ENCODE measurements at regions not wholly inside any gene's neighbourhood (a gene's known extent, or its start where the extent isn't known, plus 50 kb on each side); places are given as distances from the start of the nearest gene placed in this dataset.

DNA sequence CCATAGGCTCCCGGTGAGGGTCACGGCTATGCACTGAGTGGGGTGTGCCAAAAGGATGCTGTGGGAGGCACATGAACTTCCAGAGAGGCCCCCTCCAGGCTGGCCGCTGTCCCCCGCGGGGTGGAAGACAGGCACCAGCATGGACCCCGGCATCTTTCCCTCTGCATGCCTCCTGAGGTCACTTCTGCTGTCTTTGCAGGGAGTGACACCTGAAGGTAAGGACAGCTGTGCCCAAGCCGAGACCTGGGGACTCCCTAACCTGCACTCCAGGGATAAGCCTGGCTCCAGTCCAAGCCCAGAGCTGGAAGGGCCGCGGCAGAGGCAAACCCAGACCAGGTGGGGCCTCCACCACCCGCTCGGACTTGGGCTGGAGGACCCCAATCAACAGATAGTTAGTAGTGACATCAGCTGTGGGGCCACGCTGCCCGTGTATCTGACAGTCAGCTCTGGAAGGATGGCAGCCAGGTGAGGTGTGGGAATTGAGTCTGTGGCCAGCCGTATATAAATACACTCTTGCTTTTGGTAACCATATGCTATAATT, 340.7 kb upstream of the MKI67 start:
- in situ Hi-C loops (cut with HindIII; ENCODE audit: extremely low pct_ligation_motif_present, low pct_unique_long_range_greater_than_20kb) = no loop called here
- Histone ChIP-seq H4K20me1 (ENCODE audit: insufficient read depth, low read length) (no peaks in the 10 kb centered on the region), H3K4me1 (ENCODE audit: insufficient read depth, low read length) (no peaks in the 10 kb centered on the region), H2AFZ (ENCODE audit: low read length) (no peak overlapping the region), H3K27ac (ENCODE audit: extremely low read length, insufficient read depth, low read length) (no peak overlapping the region), H3K9ac (ENCODE audit: insufficient read depth, low read depth, low read length) (no peak overlapping the region), H3K79me2 (ENCODE audit: insufficient read depth, low read length) (no peaks in the 10 kb centered on the region), H3K27me3 (ENCODE audit: control insufficient read depth in 1 of 2, insufficient read depth in 2 of 2, low read length in 2 of 2) (peaks cover 1 to 21% of the 10 kb centered on the region in 2 experiments; a peak in 3 of 5 replicates), H3K9me3 (ENCODE audit: low read length) (no peaks in the 10 kb centered on the region), H3K36me3 (replicated peaks in 1 of 2; ENCODE audit: control insufficient read depth in 1 of 2, insufficient read depth in 2 of 2, low read length in 2 of 2) (no peaks in the 10 kb centered on the region), H3K4me2 (ENCODE audit: low read depth, low read length) (no peak overlapping the region), H3K4me3 (replicated peaks in 1 of 3; ENCODE audit: insufficient read depth in 1 of 3, low read depth in 2 of 3, low read length in 3 of 3) (no peak overlapping the region)
- ChIA-PET POLR2A (no interaction called here), CTCF (ENCODE audit: low intra/inter-chr PET ratio, low total read pairs) (no interaction called here)
- TF ChIP-seq, protein P1, sequence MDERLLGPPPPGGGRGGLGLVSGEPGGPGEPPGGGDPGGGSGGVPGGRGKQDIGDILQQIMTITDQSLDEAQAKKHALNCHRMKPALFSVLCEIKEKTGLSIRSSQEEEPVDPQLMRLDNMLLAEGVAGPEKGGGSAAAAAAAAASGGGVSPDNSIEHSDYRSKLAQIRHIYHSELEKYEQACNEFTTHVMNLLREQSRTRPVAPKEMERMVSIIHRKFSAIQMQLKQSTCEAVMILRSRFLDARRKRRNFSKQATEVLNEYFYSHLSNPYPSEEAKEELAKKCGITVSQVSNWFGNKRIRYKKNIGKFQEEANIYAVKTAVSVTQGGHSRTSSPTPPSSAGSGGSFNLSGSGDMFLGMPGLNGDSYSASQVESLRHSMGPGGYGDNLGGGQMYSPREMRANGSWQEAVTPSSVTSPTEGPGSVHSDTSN (CRISPR knock-in tag; IDR thresholded peaks at IDR 0.05) = no peak
- TF ChIP-seq RXRB (CRISPR knock-in tag; IDR thresholded peaks at IDR 0.05; ENCODE audit: borderline replicate concordance) = no peak
- TF ChIP-seq KMT2B (CRISPR knock-in tag; IDR thresholded peaks at IDR 0.05) = no peak
- BruUV-seq (replicated peaks) = no TSS peak
- intact Hi-C loops (cut with micrococcal nuclease; ENCODE audit: unreplicated experiment) = no loop called here
- ATAC-seq (no peak), FAIRE-seq (no peak), DNase-seq (ENCODE audit: low spot score) (no peak)
- 11% methylated on average over 3 of the region's 14 CpGs for WGBS (ENCODE audit: low lambda C conversion rate)

DNA sequence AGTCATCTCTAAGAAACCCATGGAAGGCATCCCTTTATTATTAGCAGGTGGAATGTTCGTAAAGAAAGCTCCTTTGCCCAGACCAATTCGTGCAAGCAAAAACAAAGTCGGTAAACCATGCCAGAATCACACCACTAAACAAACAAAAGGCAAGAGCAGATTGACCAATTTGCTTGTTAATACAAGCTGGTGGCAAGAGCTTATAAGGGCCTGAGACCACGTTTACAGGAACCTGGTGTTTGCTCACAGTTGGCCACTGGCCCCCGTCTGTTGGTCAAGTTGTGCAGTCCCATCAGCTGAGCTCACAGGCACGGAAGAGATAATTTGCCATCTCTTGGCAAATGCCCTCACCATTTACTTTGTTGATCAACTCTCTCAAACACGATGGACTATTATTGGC, 342.2 kb upstream of the MKI67 start:
- in situ Hi-C loops (cut with HindIII; ENCODE audit: extremely low pct_ligation_motif_present, low pct_unique_long_range_greater_than_20kb) = no loop called here
- no peaks in the 10 kb centered on the region for H3K9me3 ChIP-seq (ENCODE audit: low read length)
- WGBS (ENCODE audit: low lambda C conversion rate) = 2% methylated on average over 4 of the region's 7 CpGs
- ATAC-seq = no peak
- H3K9ac ChIP-seq (ENCODE audit: insufficient read depth, low read depth, low read length) = no peak overlapping the region
- intact Hi-C loops (cut with micrococcal nuclease; ENCODE audit: unreplicated experiment) = no loop called here
- no peaks in the 10 kb centered on the region for H4K20me1 ChIP-seq (ENCODE audit: insufficient read depth, low read length)
- H3K4me3 ChIP-seq (replicated peaks in 1 of 3; ENCODE audit: insufficient read depth in 1 of 3, low read depth in 2 of 3, low read length in 3 of 3) = no peak overlapping the region
- CTCF ChIA-PET (ENCODE audit: low intra/inter-chr PET ratio, low total read pairs) = no interaction called here
- H3K4me1 ChIP-seq (ENCODE audit: insufficient read depth, low read length) = no peaks in the 10 kb centered on the region
- H3K36me3 ChIP-seq (replicated peaks in 1 of 2; ENCODE audit: control insufficient read depth in 1 of 2, insufficient read depth in 2 of 2, low read length in 2 of 2) = no peaks in the 10 kb centered on the region
- BruUV-seq (replicated peaks) = no TSS peak
- no peak for DNase-seq (ENCODE audit: low spot score)
- no peak overlapping the region for H2AFZ ChIP-seq (ENCODE audit: low read length)
- no peak overlapping the region for H3K27ac ChIP-seq (ENCODE audit: extremely low read length, insufficient read depth, low read length)
- H3K4me2 ChIP-seq (ENCODE audit: low read depth, low read length) = no peak overlapping the region
- TF ChIP-seq ARNT (IDR thresholded peaks at IDR 0.05) (no peak), ZNF253 (CRISPR knock-in tag; IDR thresholded peaks at IDR 0.05; ENCODE audit: borderline replicate concordance) (no peak), CBX5 (CRISPR knock-in tag; IDR thresholded peaks at IDR 0.05; ENCODE audit: borderline replicate concordance) (no peak), MIER3 (CRISPR knock-in tag; IDR thresholded peaks at IDR 0.05; ENCODE audit: borderline replicate concordance) (no peak), ZFY (CRISPR knock-in tag; IDR thresholded peaks at IDR 0.05) (no peak), ZMAT3 (CRISPR knock-in tag; conservative IDR thresholded peaks at IDR 0.05) (no peak), STAT5B (CRISPR knock-in tag; IDR thresholded peaks at IDR 0.05) (no peak), ZNF33A (CRISPR knock-in tag; IDR thresholded peaks at IDR 0.05; ENCODE audit: borderline replicate concordance) (no peak)
- TF ChIP-seq, protein P2, sequence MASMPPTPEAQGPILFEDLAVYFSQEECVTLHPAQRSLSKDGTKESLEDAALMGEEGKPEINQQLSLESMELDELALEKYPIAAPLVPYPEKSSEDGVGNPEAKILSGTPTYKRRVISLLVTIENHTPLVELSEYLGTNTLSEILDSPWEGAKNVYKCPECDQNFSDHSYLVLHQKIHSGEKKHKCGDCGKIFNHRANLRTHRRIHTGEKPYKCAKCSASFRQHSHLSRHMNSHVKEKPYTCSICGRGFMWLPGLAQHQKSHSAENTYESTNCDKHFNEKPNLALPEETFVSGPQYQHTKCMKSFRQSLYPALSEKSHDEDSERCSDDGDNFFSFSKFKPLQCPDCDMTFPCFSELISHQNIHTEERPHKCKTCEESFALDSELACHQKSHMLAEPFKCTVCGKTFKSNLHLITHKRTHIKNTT (CRISPR knock-in tag; IDR thresholded peaks at IDR 0.05) = no peak
- TF ChIP-seq, protein P3, sequence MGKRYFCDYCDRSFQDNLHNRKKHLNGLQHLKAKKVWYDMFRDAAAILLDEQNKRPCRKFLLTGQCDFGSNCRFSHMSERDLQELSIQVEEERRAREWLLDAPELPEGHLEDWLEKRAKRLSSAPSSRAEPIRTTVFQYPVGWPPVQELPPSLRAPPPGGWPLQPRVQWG (CRISPR knock-in tag; IDR thresholded peaks at IDR 0.05; ENCODE audit: borderline replicate concordance, low read depth) = no peak
- TF ChIP-seq, protein P4, sequence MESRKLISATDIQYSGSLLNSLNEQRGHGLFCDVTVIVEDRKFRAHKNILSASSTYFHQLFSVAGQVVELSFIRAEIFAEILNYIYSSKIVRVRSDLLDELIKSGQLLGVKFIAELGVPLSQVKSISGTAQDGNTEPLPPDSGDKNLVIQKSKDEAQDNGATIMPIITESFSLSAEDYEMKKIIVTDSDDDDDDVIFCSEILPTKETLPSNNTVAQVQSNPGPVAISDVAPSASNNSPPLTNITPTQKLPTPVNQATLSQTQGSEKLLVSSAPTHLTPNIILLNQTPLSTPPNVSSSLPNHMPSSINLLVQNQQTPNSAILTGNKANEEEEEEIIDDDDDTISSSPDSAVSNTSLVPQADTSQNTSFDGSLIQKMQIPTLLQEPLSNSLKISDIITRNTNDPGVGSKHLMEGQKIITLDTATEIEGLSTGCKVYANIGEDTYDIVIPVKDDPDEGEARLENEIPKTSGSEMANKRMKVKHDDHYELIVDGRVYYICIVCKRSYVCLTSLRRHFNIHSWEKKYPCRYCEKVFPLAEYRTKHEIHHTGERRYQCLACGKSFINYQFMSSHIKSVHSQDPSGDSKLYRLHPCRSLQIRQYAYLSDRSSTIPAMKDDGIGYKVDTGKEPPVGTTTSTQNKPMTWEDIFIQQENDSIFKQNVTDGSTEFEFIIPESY (CRISPR knock-in tag; IDR thresholded peaks at IDR 0.05) = no peak
- peaks cover 1 to 15% of the 10 kb centered on the region in 2 experiments; a peak in 3 of 5 replicates for H3K27me3 ChIP-seq (ENCODE audit: control insufficient read depth in 1 of 2, insufficient read depth in 2 of 2, low read length in 2 of 2)
- POLR2A ChIA-PET = no interaction called here
- no peaks in the 10 kb centered on the region for H3K79me2 ChIP-seq (ENCODE audit: insufficient read depth, low read length)
- FAIRE-seq = no peak

All from HepG2 (cell line).